Loucy (cell line): ENCODE measurements at regions not wholly inside any gene's neighbourhood (a gene's known extent, or its start where the extent isn't known, plus 50 kb on each side); places are given as distances from the start of the nearest gene placed in this dataset.

Experiments
- H2AFZ ChIP-seq: fragments of 200-600 bp; sonication (generic); 2 replicates; pipeline ENCODE4 v1.6.0; 2016; ENCODE audit warnings: antibody characterized with exemption, mild to moderate bottlenecking, low read length, moderate library complexity
- H3F3A ChIP-seq: fragments of 200-600 bp; 2 replicates; pipeline ENCODE4 v1.6.0; 2016; ENCODE audit warnings: antibody characterized with exemption, low read depth, mild to moderate bottlenecking
- H3K27me3 ChIP-seq: fragments of 200-600 bp; sonication (generic); 2 replicates; pipeline ENCODE4 v1.6.1; 2014; ENCODE audit warnings: low read length, mild to moderate bottlenecking; ENCODE audit not compliant: insufficient read depth, poor library complexity, severe bottlenecking
- H3K36me3 ChIP-seq: fragments of 200-600 bp; sonication (generic); 2 replicates; pipeline ENCODE4 v1.6.1; 2016; ENCODE audit warnings: low read length; ENCODE audit not compliant: insufficient read depth
- H3K4me1 ChIP-seq: fragments of 200-600 bp; sonication (generic); 2 replicates; pipeline ENCODE4 v1.5.1; 2014; ENCODE audit warnings: low read length, mild to moderate bottlenecking; ENCODE audit not compliant: insufficient read depth, poor library complexity, severe bottlenecking
- H3K4me2 ChIP-seq: fragments of 200-600 bp; sonication (generic); 2 replicates; pipeline ENCODE4 v1.6.0; 2014; ENCODE audit warnings: antibody characterized with exemption, low read length, low read depth, mild to moderate bottlenecking; ENCODE audit not compliant: poor library complexity, severe bottlenecking
- H3K4me3 ChIP-seq: fragments of 200-600 bp; sonication (generic); 2 replicates; pipeline ENCODE4 v1.5.1; 2014; ENCODE audit warnings: low read length, mild to moderate bottlenecking, mixed read lengths; ENCODE audit not compliant: poor library complexity, severe bottlenecking
- H3K79me2 ChIP-seq: fragments of 200-600 bp; sonication (generic); 2 replicates; pipeline ENCODE4 v1.6.1; 2014; ENCODE audit warnings: low read length; ENCODE audit not compliant: insufficient read depth
- H3K9ac ChIP-seq: fragments of 200-600 bp; sonication (generic); 2 replicates; pipeline ENCODE4 v1.6.0; 2014; ENCODE audit warnings: mild to moderate bottlenecking, low read depth, low read length, moderate library complexity; ENCODE audit not compliant: poor library complexity, severe bottlenecking
- H3K9me2 ChIP-seq: fragments of 200-600 bp; sonication (generic); replicated peaks from 2 replicates; pipeline ENCODE4 v1.6.1; 2016; ENCODE audit warnings: low read depth, low read length, mixed read lengths
- H3K9me3 ChIP-seq: fragments of 200-600 bp; sonication (generic); 2 replicates; pipeline ENCODE4 v1.6.1; 2014; ENCODE audit warnings: mild to moderate bottlenecking, antibody characterized with exemption, low read length, low read depth; ENCODE audit not compliant: insufficient read depth
- H4K20me1 ChIP-seq: fragments of 200-600 bp; sonication (generic); 2 replicates; pipeline ENCODE4 v1.6.0; 2014; ENCODE audit warnings: antibody characterized with exemption, low read length, mild to moderate bottlenecking; ENCODE audit not compliant: insufficient read depth, poor library complexity, severe bottlenecking
- EZH2phosphoT487 ChIP-seq: fragments of 200-600 bp; IDR thresholded peaks from 2 replicates; pipeline ENCODE4 v1.6.1; 2018; ENCODE audit warnings: antibody characterized with exemption, mild to moderate bottlenecking, moderate library complexity, borderline replicate concordance
- TF ChIP-seq, protein P1 (sequence below): fragments of 200-600 bp; sonication (generic); conservative IDR thresholded peaks from 2 replicates; pipeline ENCODE4 v1.5.1; 2014; ENCODE audit warnings: mild to moderate bottlenecking, antibody characterized with exemption, low read length

GRCh38 chr6:45822873-45823272 is 192.8 kb downstream of the CLIC5 start:
- peaks cover 27% of the 10 kb centered on the region for H3K4me1 ChIP-seq
- no peaks in the 10 kb centered on the region for H3K9me3 ChIP-seq
- H3K79me2 ChIP-seq: no peaks in the 10 kb centered on the region
- peak overlapping the region; percentile 37 for H3K4me3 ChIP-seq
- H3K4me2 ChIP-seq: peak overlapping the region; percentile 48
- H4K20me1 ChIP-seq: no peaks in the 10 kb centered on the region
- H3K27me3 ChIP-seq: no peaks in the 10 kb centered on the region
- peak overlapping the region; percentile 11; the same call in 1 of the 2 replicates for H2AFZ ChIP-seq
- H3F3A ChIP-seq: peaks cover 11% of the 10 kb centered on the region; the same call in 1 of the 2 replicates
- no peaks in the 10 kb centered on the region for H3K9me2 ChIP-seq
- no peaks in the 10 kb centered on the region for H3K36me3 ChIP-seq
- TF ChIP-seq, protein P1, sequence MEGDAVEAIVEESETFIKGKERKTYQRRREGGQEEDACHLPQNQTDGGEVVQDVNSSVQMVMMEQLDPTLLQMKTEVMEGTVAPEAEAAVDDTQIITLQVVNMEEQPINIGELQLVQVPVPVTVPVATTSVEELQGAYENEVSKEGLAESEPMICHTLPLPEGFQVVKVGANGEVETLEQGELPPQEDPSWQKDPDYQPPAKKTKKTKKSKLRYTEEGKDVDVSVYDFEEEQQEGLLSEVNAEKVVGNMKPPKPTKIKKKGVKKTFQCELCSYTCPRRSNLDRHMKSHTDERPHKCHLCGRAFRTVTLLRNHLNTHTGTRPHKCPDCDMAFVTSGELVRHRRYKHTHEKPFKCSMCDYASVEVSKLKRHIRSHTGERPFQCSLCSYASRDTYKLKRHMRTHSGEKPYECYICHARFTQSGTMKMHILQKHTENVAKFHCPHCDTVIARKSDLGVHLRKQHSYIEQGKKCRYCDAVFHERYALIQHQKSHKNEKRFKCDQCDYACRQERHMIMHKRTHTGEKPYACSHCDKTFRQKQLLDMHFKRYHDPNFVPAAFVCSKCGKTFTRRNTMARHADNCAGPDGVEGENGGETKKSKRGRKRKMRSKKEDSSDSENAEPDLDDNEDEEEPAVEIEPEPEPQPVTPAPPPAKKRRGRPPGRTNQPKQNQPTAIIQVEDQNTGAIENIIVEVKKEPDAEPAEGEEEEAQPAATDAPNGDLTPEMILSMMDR: no peak
- no peak for TF ChIP-seq EZH2phosphoT487
- peak overlapping the region; percentile 2 for H3K9ac ChIP-seq

DNA sequence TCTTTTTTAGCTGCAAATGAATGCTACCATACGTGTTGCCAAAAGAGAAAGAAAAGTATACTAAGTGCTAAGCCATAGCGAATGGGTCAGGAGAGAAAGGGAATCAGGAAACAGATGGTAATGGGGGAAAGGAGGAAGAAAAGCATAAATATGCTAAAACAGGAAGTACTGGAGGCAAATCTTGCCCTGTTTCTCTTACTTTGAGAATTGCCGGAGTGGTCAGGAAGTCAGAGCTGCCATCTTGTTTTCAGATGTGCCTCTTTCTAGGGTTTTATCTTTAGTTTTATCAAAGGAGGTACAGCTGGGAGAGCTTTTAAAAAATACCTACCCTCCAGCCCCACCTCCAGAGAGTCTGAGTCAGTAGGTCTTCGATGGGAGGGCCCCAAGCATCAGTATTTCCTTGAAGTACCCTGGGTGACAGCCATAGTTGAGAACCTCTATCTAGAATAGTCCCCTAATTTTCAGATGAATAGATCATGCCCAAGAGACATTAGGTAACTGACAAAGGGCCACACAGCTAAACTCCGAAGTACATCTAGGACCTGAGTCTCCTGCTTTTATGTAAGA is 193.3 kb downstream of the CLIC5 start:
- H3K79me2 ChIP-seq: no peaks in the 10 kb centered on the region

GRCh38 chr6:45818655-45819054 is 197.0 kb downstream of the CLIC5 start:
- TF ChIP-seq, protein P1: no peak
- TF ChIP-seq EZH2phosphoT487: no peak
- Histone ChIP-seq H3K36me3 (no peaks in the 10 kb centered on the region), H3K9me3 (no peaks in the 10 kb centered on the region), H3K79me2 (no peaks in the 10 kb centered on the region), H3K4me3 (no peak overlapping the region), H3K9ac (no peak overlapping the region), H3K9me2 (no peaks in the 10 kb centered on the region), H4K20me1 (no peaks in the 10 kb centered on the region), H3K27me3 (no peaks in the 10 kb centered on the region), H3K4me1 (peaks cover 33% of the 10 kb centered on the region), H3F3A (peaks cover 11% of the 10 kb centered on the region; the same call in 1 of the 2 replicates), H2AFZ (no peak overlapping the region), H3K4me2 (no peak overlapping the region)

More for the DNA sequence above, 193.3 kb downstream of the CLIC5 start:
- TF ChIP-seq, protein P1: no peak
- no peak for TF ChIP-seq EZH2phosphoT487
- no peaks in the 10 kb centered on the region for H3K9me2 ChIP-seq
- H3K4me3 ChIP-seq: peak overlapping the region; percentile 37
- peaks cover 11% of the 10 kb centered on the region; the same call in 1 of the 2 replicates for H3F3A ChIP-seq
- no peaks in the 10 kb centered on the region for H4K20me1 ChIP-seq
- no peaks in the 10 kb centered on the region for H3K36me3 ChIP-seq
- H2AFZ ChIP-seq: peak overlapping the region; percentile 11
- H3K9me3 ChIP-seq: no peaks in the 10 kb centered on the region
- peaks cover 27% of the 10 kb centered on the region for H3K4me1 ChIP-seq
- no peaks in the 10 kb centered on the region for H3K27me3 ChIP-seq
- H3K4me2 ChIP-seq: peak overlapping the region; percentile 48
- peak overlapping the region; percentile 2 for H3K9ac ChIP-seq
